ENCODE measurements at regions not wholly inside any gene's neighbourhood (a gene's known extent, or its start where the extent isn't known, plus 50 kb on each side); places are given as distances from the start of the nearest gene placed in this dataset.

DNA sequence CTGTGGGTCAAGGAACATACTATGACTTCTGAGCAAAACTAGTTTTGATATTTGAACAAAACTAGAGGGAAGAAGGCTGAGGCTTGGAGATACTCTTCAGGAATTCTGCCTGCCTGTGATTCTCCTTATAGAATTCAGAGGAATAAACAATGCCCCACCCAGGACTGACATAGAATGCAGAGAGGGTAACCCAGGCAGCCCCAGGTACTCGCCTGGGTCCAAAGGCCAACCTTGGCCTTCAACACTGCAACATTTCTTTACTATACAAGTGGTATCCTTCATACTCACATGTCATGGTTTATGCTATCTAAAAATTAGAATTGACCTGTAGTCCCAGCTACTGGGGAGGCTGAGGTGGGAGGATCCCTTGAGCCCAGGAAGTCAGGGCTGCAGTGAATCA is 217.0 kb upstream of the FOXN3 start:
- 93 to 100% methylated on average over 1 of the region's 1 CpG for WGBS, 2 donors
- no peaks in the 10 kb centered on the region for H3K9me3 ChIP-seq (ENCODE audit: control insufficient read depth, low read length)
- no peaks in the 10 kb centered on the region for H3K4me1 ChIP-seq (ENCODE audit: control insufficient read depth in 1 of 2, insufficient read depth in 2 of 2, low read length in 2 of 2)

DNA sequence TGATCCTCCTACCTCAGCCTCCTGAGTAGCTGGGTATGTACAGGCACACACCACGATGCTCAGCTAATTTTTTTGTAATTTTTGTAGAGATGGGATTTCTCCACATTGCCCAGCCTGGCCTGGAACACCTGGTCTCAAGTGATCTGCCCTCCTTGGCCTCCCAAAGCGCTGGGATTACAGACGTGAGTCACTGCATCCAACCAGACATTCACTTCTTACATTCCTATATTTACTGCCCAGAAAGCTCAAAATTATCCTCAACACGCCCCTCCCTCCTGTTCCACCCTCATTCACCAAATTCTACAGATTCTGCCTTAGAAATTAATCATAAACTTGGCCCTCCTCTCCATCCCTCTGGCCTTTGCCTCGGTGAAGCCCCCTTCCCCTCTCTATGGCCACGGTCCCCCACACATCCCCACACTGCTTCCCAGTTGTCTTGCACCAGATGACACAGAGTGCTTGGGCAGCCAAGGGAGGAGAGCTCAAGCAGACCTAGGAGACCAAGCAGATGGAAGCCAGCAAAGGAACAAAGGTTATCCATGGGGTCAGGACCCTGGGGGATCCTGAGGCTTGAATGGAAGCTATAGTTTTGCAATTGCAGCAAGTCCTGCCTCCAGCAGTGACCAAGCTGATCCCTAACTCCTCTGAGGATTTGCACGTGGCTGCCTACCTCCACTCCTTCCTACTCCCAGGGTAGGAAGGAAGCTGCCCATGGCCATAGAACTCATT is 213.2 kb upstream of the FOXN3 start:
- WGBS, 2 donors, result 88 to 89% methylated on average over 7 of the region's 7 CpGs
- no peak overlapping the region for H3K27ac ChIP-seq (ENCODE audit: low read depth in 1 of 2, low read length in 2 of 2)
- no peak for ATAC-seq (ENCODE audit: low FRiP score)
- H3K27me3 ChIP-seq (ENCODE audit: control insufficient read depth in 1 of 2, insufficient read depth in 2 of 2, low read length in 1 of 2), result no peaks in the 10 kb centered on the region
- H3K36me3 ChIP-seq (ENCODE audit: control insufficient read depth in 1 of 2, insufficient read depth in 2 of 2, low read length in 1 of 2), result no peaks in the 10 kb centered on the region
- no peak overlapping the region for H3K4me3 ChIP-seq (ENCODE audit: low read length in 2 of 2)
- no peaks in the 10 kb centered on the region for H3K9me3 ChIP-seq (ENCODE audit: control insufficient read depth, low read length)
- no peaks in the 10 kb centered on the region for H3K4me1 ChIP-seq (ENCODE audit: control insufficient read depth in 1 of 2, insufficient read depth in 2 of 2, low read length in 2 of 2)
- DNase-seq, result no peak
- intact Hi-C loops (cut with DNase I), result no loop called here

More for the DNA sequence above, 217.0 kb upstream of the FOXN3 start:
- intact Hi-C loops (cut with DNase I), result no loop called here
- H3K4me3 ChIP-seq (ENCODE audit: low read length in 2 of 2), result no peak overlapping the region
- DNase-seq (no peak), ATAC-seq (ENCODE audit: low FRiP score) (no peak)
- H3K36me3 ChIP-seq (ENCODE audit: control insufficient read depth in 1 of 2, insufficient read depth in 2 of 2, low read length in 1 of 2), result no peaks in the 10 kb centered on the region
- no peaks in the 10 kb centered on the region for H3K27me3 ChIP-seq (ENCODE audit: control insufficient read depth in 1 of 2, insufficient read depth in 2 of 2, low read length in 1 of 2)
- no peak overlapping the region for H3K27ac ChIP-seq (ENCODE audit: low read depth in 1 of 2, low read length in 2 of 2)

DNA sequence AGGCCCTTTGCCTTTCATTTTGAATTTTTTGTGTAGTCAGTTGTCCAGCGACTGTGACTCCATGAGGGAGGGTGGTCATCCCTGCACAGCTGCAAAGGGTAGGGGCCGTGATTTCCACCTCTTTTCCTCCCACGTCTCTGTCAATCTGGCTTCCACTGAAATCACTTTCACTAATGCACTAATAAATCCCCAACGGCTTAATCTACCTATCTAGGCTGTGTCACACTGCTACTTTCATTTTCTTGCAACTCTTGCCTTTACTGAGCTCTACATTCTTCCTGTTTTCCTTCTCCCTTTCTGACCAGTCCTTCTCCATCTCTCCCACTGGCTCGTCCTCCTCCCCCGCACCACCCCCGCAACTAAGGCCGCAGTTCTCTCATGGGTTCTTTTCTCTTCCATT is 212.3 kb upstream of the FOXN3 start:
- intact Hi-C loops (cut with DNase I), result no loop called here
- Histone ChIP-seq H3K4me1 (ENCODE audit: control insufficient read depth in 1 of 2, insufficient read depth in 2 of 2, low read length in 2 of 2) (no peaks in the 10 kb centered on the region), H3K27me3 (ENCODE audit: control insufficient read depth in 1 of 2, insufficient read depth in 2 of 2, low read length in 1 of 2) (no peaks in the 10 kb centered on the region), H3K4me3 (ENCODE audit: low read length in 2 of 2) (no peak overlapping the region), H3K36me3 (ENCODE audit: control insufficient read depth in 1 of 2, insufficient read depth in 2 of 2, low read length in 1 of 2) (no peaks in the 10 kb centered on the region), H3K9me3 (ENCODE audit: control insufficient read depth, low read length) (no peaks in the 10 kb centered on the region), H3K27ac (ENCODE audit: low read depth in 1 of 2, low read length in 2 of 2) (no peak overlapping the region)
- ATAC-seq (ENCODE audit: low FRiP score), result no peak
- WGBS, 2 donors, result 84 to 89% methylated on average over 8 of the region's 8 CpGs
- no peak for DNase-seq

DNA sequence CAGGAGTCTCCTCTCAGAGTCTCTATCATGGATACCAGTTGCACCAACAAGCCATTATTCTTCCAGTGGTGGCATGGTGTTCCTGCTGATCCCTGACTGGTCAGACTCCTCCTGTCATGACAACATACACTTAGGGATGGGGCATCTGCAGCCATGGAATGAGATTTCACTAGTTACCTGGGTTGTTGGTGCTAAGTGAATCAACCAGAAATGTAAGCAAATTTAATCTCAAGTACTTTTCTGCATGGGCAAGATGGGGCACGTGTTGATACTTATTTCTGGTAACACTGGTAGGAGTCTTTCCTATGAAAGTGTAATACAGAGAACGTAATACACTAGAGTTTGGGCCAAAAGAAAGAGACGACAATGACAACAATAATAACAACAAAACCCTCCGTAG is 211.5 kb upstream of the FOXN3 start:
- ATAC-seq (ENCODE audit: low FRiP score), result no peak
- Histone ChIP-seq H3K27ac (ENCODE audit: low read depth in 1 of 2, low read length in 2 of 2) (no peak overlapping the region), H3K9me3 (ENCODE audit: control insufficient read depth, low read length) (no peaks in the 10 kb centered on the region), H3K4me1 (ENCODE audit: control insufficient read depth in 1 of 2, insufficient read depth in 2 of 2, low read length in 2 of 2) (no peaks in the 10 kb centered on the region), H3K27me3 (ENCODE audit: control insufficient read depth in 1 of 2, insufficient read depth in 2 of 2, low read length in 1 of 2) (no peaks in the 10 kb centered on the region), H3K36me3 (ENCODE audit: control insufficient read depth in 1 of 2, insufficient read depth in 2 of 2, low read length in 1 of 2) (no peaks in the 10 kb centered on the region), H3K4me3 (ENCODE audit: low read length in 2 of 2) (no peak overlapping the region)
- DNase-seq, result no peak
- intact Hi-C loops (cut with DNase I), result no loop called here
- 87 to 90% methylated on average over 4 of the region's 4 CpGs for WGBS, 2 donors

DNA sequence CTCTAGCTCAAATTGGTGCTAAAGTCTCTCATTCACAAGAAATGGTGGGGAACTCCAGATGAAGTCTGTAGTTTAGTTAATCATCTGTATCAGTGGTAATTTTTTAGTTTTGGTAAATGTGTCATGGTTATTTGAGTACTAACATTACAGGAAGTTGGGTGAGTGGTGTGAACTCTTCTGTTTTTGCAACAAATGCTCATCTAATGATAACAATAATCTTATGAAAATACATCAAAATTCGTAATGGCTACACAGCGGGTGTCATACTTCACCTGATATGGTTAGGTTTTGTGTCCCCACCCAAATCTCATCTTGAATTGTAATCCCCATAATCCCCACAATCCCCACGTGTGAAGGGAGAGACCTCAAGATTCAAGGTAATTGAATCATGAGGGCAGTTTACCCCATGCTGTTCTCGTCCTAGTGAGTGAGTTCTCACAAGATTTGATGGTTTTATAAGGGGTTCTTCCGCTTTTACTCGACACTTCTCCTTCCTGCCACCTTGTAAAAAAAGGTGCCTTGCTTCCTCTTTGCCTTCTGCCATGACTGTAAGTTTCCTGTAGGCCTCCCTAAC is 209.3 kb upstream of the FOXN3 start:
- intact Hi-C loops (cut with DNase I), result no loop called here

DNA sequence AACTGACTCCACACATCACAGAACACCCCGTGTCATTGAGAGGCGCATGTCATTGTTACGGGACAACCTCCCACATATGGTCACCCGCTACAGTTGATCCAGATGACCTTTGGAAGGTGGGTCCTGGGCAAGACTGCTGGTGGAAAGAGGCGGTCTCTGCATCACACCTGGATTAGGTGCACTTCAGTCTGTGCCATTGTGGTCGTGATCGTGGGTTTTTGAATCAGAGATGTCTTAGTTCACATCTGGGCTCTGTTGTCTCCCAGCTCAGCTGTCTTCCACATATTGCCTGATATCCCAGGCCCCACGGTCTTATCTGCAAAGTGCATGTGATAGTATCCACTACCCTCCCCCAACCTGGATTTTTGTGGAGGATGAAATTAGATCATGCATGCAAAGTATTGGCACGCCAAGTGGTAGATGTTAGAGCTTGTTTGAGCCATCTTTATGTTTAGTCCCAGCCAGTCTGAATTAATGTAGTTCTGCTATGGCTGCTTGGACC is 208.7 kb upstream of the FOXN3 start:
- intact Hi-C loops (cut with DNase I), result no loop called here

More for the DNA sequence above, 209.3 kb upstream of the FOXN3 start:
- Histone ChIP-seq H3K4me1 (ENCODE audit: control insufficient read depth in 1 of 2, insufficient read depth in 2 of 2, low read length in 2 of 2) (no peaks in the 10 kb centered on the region), H3K27ac (ENCODE audit: low read depth in 1 of 2, low read length in 2 of 2) (no peak overlapping the region), H3K36me3 (ENCODE audit: control insufficient read depth in 1 of 2, insufficient read depth in 2 of 2, low read length in 1 of 2) (no peaks in the 10 kb centered on the region), H3K27me3 (ENCODE audit: control insufficient read depth in 1 of 2, insufficient read depth in 2 of 2, low read length in 1 of 2) (no peaks in the 10 kb centered on the region), H3K4me3 (ENCODE audit: low read length in 2 of 2) (no peak overlapping the region), H3K9me3 (ENCODE audit: control insufficient read depth, low read length) (no peaks in the 10 kb centered on the region)
- 91 to 92% methylated on average over 6 of the region's 6 CpGs for WGBS, 2 donors
- DNase-seq (no peak), ATAC-seq (ENCODE audit: low FRiP score) (no peak)

DNA sequence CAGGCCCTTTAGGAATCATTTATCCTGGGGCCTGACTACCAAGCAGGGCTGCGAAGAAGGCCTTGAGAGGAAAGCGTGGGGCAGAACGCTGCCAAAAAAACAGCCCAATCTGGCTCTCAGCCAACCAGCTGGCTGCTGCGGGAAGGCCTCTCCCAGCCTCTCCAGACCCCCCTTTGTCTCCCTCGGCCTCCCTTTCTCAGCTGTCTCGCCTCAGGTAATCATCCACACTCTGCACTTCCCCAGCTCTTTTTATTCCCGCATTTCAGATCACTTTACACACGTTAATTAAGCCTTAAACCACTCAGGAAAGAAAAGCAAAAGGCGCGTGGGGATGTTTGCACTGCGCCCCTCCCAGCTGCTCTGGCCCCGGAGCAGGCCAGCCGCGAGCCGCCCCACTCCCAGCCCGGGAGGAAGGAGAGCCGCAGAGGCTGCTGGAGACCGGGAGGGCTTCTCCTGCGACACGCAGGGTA is 208.2 kb upstream of the FOXN3 start:
- no peaks in the 10 kb centered on the region for H3K4me1 ChIP-seq (ENCODE audit: control insufficient read depth in 1 of 2, insufficient read depth in 2 of 2, low read length in 2 of 2)
- no peak for DNase-seq

More for the DNA sequence above, 208.7 kb upstream of the FOXN3 start:
- H3K36me3 ChIP-seq (ENCODE audit: control insufficient read depth in 1 of 2, insufficient read depth in 2 of 2, low read length in 1 of 2), result no peaks in the 10 kb centered on the region
- DNase-seq, result no peak
- no peak for ATAC-seq (ENCODE audit: low FRiP score)
- H3K9me3 ChIP-seq (ENCODE audit: control insufficient read depth, low read length), result no peaks in the 10 kb centered on the region
- H3K4me3 ChIP-seq (ENCODE audit: low read length in 2 of 2), result no peak overlapping the region
- no peak overlapping the region for H3K27ac ChIP-seq (ENCODE audit: low read depth in 1 of 2, low read length in 2 of 2)
- 81 to 89% methylated on average over 9 of the region's 9 CpGs for WGBS, 2 donors
- H3K27me3 ChIP-seq (ENCODE audit: control insufficient read depth in 1 of 2, insufficient read depth in 2 of 2, low read length in 1 of 2), result no peaks in the 10 kb centered on the region
- H3K4me1 ChIP-seq (ENCODE audit: control insufficient read depth in 1 of 2, insufficient read depth in 2 of 2, low read length in 2 of 2), result no peaks in the 10 kb centered on the region

DNA sequence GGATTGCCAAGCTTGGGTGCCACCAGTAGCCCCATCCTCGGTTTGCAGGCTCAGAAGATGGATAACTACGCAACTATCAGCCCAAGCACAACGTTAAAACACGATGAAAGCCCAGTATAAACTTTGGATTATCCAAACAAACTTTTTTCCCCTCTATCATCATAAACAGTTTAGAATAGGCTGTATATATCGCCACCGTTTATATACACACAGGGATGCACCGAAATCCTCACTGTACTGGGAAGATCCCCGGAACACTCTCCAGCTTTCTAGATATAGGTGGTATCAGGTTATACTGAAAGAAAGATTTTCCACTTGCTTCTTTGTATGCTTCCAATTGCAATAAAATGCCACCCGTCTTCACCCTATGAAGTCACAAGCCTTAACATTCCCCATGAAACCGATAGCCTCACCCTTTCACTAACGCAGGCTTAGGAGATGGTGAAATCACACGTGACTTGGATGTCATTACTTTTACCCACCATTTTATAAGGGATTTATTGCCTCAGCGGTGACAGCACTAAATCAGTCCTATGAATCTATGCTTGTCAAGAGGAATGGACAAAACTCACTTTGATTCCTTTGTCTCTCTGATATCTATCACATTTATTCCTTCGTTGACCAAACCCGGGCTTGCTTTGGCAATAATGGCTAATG is 207.6 kb upstream of the FOXN3 start:
- no peaks in the 10 kb centered on the region for H3K4me1 ChIP-seq (ENCODE audit: control insufficient read depth in 1 of 2, insufficient read depth in 2 of 2, low read length in 2 of 2)
- H3K27ac ChIP-seq (ENCODE audit: low read depth in 1 of 2, low read length in 2 of 2), result no peak overlapping the region
- DNase-seq, result no peak
- no peak for ATAC-seq (ENCODE audit: low FRiP score)
- H3K9me3 ChIP-seq (ENCODE audit: control insufficient read depth, low read length), result no peaks in the 10 kb centered on the region
- H3K27me3 ChIP-seq (ENCODE audit: control insufficient read depth in 1 of 2, insufficient read depth in 2 of 2, low read length in 1 of 2), result no peaks in the 10 kb centered on the region
- H3K36me3 ChIP-seq (ENCODE audit: control insufficient read depth in 1 of 2, insufficient read depth in 2 of 2, low read length in 1 of 2), result no peaks in the 10 kb centered on the region
- intact Hi-C loops (cut with DNase I), result no loop called here
- H3K4me3 ChIP-seq (ENCODE audit: low read length in 2 of 2), result no peak overlapping the region
- 90 to 93% methylated on average over 15 of the region's 15 CpGs for WGBS, 2 donors

More for the DNA sequence above, 208.2 kb upstream of the FOXN3 start:
- WGBS, 2 donors, result 45 to 46% methylated on average over 20 of the region's 20 CpGs
- H3K27ac ChIP-seq (ENCODE audit: low read depth in 1 of 2, low read length in 2 of 2), result no peak overlapping the region
- no peak overlapping the region for H3K4me3 ChIP-seq (ENCODE audit: low read length in 2 of 2)
- no peaks in the 10 kb centered on the region for H3K9me3 ChIP-seq (ENCODE audit: control insufficient read depth, low read length)
- H3K27me3 ChIP-seq (ENCODE audit: control insufficient read depth in 1 of 2, insufficient read depth in 2 of 2, low read length in 1 of 2), result no peaks in the 10 kb centered on the region
- H3K36me3 ChIP-seq (ENCODE audit: control insufficient read depth in 1 of 2, insufficient read depth in 2 of 2, low read length in 1 of 2), result no peaks in the 10 kb centered on the region
- ATAC-seq (ENCODE audit: low FRiP score), result no peak
- intact Hi-C loops (cut with DNase I), result no loop called here

Measured in aorta (tissue), 5 donors.